ENCODE measurements at regions not wholly inside any gene's neighbourhood (a gene's known extent, or its start where the extent isn't known, plus 50 kb on each side); places are given as distances from the start of the nearest gene placed in this dataset.

- H3K4me1 Mint-ChIP-seq = peaks cover 0 to 6% (median 4%) of the 10 kb centered on the region in 4 donors
- no peak overlapping the region for H3K27ac Mint-ChIP-seq
- peaks cover 13% of the 10 kb centered on the region for H3K36me3 Mint-ChIP-seq
- H3K4me3 Mint-ChIP-seq = no peak overlapping the region
- no peaks in the 10 kb centered on the region for H3K4me1 ChIP-seq (ENCODE audit: control insufficient read depth, insufficient read depth, low read length, poor library complexity, severe bottlenecking)
- no peaks in the 10 kb centered on the region for H3K27me3 Mint-ChIP-seq
- H3K4me3 ChIP-seq (ENCODE audit: low read depth, low read length) = no peak overlapping the region
- peaks cover 8 to 34% (median 20%) of the 10 kb centered on the region in 7 donors for H3K9me3 Mint-ChIP-seq
- no peaks in the 10 kb centered on the region for H3K27me3 ChIP-seq (ENCODE audit: control insufficient read depth, insufficient read depth, low read length)
- ATAC-seq (ENCODE audit: low read depth in 2 of 2) (no peak), DNase-seq (no peak)
- H3K27ac ChIP-seq (ENCODE audit: insufficient read depth, low read length, poor library complexity, severe bottlenecking) = no peak overlapping the region
- H3K9me3 ChIP-seq (ENCODE audit: control insufficient read depth in 2 of 2, low read length in 2 of 2) = peaks cover 0 to 7% of the 10 kb centered on the region in 2 experiments
- no peaks in the 10 kb centered on the region for H3K36me3 ChIP-seq (ENCODE audit: control insufficient read depth, insufficient read depth, low read length)
Observed at GRCh38 chr12:61923152-61923551, 337.1 kb upstream of the USP15 start.

DNA sequence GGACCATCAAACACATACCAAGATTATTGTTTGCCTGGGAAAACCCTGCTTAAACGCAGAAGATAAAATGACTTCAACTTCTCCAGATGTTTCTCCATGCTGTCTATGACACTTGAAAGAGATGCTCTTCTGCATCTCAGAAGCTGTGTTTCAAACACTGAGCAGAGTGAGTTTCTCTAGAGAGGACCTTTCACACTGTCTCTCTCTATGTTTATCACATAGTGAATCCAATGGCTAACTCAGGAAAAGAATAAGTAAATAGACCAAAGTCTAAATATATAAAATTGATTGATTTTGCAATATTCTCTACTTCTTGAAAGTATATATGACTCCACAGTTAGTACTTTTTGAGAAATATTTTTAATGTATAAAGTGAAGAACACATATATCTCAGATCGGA, 325.6 kb upstream of the USP15 start:
- Mint-ChIP-seq H3K27ac (no peak overlapping the region), H3K27me3 (no peaks in the 10 kb centered on the region), H3K9me3 (peaks cover 0 to 7% (median 3%) of the 10 kb centered on the region in 7 donors), H3K36me3 (no peaks in the 10 kb centered on the region), H3K4me1 (peaks cover 0 to 2% (median under 1%) of the 10 kb centered on the region in 4 donors), H3K4me3 (no peak overlapping the region)
- ATAC-seq (ENCODE audit: low read depth in 2 of 2) = no peak
- Histone ChIP-seq H3K9me3 (ENCODE audit: control insufficient read depth in 2 of 2, low read length in 2 of 2) (no peaks in the 10 kb centered on the region), H3K4me1 (ENCODE audit: control insufficient read depth, insufficient read depth, low read length, poor library complexity, severe bottlenecking) (no peaks in the 10 kb centered on the region), H3K4me3 (ENCODE audit: low read depth, low read length) (no peak overlapping the region), H3K27me3 (ENCODE audit: control insufficient read depth, insufficient read depth, low read length) (no peaks in the 10 kb centered on the region), H3K27ac (ENCODE audit: insufficient read depth, low read length, poor library complexity, severe bottlenecking) (no peak overlapping the region), H3K36me3 (ENCODE audit: control insufficient read depth, insufficient read depth, low read length) (no peaks in the 10 kb centered on the region)
- no peak for DNase-seq

- Histone ChIP-seq H3K4me1 (ENCODE audit: control insufficient read depth, insufficient read depth, low read length, poor library complexity, severe bottlenecking) (no peaks in the 10 kb centered on the region), H3K27ac (ENCODE audit: insufficient read depth, low read length, poor library complexity, severe bottlenecking) (no peak overlapping the region), H3K9me3 (ENCODE audit: control insufficient read depth in 2 of 2, low read length in 2 of 2) (no peaks in the 10 kb centered on the region), H3K4me3 (ENCODE audit: low read depth, low read length) (no peak overlapping the region), H3K27me3 (ENCODE audit: control insufficient read depth, insufficient read depth, low read length) (no peaks in the 10 kb centered on the region), H3K36me3 (ENCODE audit: control insufficient read depth, insufficient read depth, low read length) (no peaks in the 10 kb centered on the region)
- Mint-ChIP-seq H3K36me3 (no peaks in the 10 kb centered on the region), H3K4me3 (no peak overlapping the region), H3K27ac (no peak overlapping the region), H3K4me1 (peaks cover 0 to 2% (median under 1%) of the 10 kb centered on the region in 4 donors), H3K9me3 (peaks cover 0 to 10% (median 5%) of the 10 kb centered on the region in 7 donors), H3K27me3 (no peaks in the 10 kb centered on the region)
- ATAC-seq (ENCODE audit: low read depth in 2 of 2) (no peak), DNase-seq (no peak)
Observed at GRCh38 chr12:61939977-61940376, 320.2 kb upstream of the USP15 start.

DNA sequence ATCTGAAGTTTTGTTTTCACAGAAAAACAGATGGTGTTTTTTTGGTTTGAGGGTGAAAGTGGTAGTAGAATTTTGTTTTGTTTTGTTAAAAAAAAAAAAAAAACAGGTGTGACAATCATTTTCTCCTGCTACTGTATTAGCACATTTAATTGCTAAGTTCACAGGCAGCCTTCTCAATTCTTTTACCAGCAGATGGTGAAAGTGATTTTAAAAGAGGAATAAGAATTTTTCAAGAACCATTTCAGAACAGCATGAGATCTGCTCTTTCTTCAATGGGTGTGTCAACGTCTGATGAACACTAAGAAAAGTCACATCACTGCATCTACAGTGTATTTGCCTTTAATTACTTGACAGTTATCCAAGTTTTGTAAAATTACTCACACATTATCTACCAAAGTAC, 303.7 kb upstream of the USP15 start:
- Histone ChIP-seq H3K4me3 (ENCODE audit: low read depth, low read length) (no peak overlapping the region), H3K9me3 (ENCODE audit: control insufficient read depth in 2 of 2, low read length in 2 of 2) (no peaks in the 10 kb centered on the region), H3K27ac (ENCODE audit: insufficient read depth, low read length, poor library complexity, severe bottlenecking) (no peak overlapping the region), H3K36me3 (ENCODE audit: control insufficient read depth, insufficient read depth, low read length) (no peaks in the 10 kb centered on the region), H3K27me3 (ENCODE audit: control insufficient read depth, insufficient read depth, low read length) (no peaks in the 10 kb centered on the region), H3K4me1 (ENCODE audit: control insufficient read depth, insufficient read depth, low read length, poor library complexity, severe bottlenecking) (no peaks in the 10 kb centered on the region)
- Mint-ChIP-seq H3K27me3 (no peaks in the 10 kb centered on the region), H3K4me1 (no peaks in the 10 kb centered on the region), H3K36me3 (no peaks in the 10 kb centered on the region), H3K27ac (no peak overlapping the region), H3K4me3 (no peak overlapping the region), H3K9me3 (peaks cover 0 to 5% (median 0%) of the 10 kb centered on the region in 7 donors)
- no peak for DNase-seq
- ATAC-seq (ENCODE audit: low read depth in 2 of 2) = no peak

DNA sequence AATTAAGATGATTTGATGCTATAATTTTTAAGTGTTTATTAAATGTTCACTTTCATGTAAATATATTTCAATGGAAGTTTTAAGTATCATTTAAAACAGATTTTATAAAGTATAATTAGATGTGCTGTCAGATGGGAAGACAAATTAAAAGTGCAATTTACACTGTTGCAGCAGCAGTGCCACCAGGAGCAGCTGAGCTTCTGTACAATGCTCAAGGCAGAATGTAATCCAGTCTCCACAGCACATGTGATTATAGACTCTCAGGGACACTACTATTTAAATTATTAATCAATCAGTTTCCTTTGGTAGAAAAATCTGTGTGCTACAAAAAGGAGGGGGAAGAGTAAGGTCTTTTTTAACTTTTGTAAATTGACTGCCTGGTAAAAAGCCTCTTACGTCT, 285.7 kb upstream of the USP15 start:
- H3K9me3 ChIP-seq (ENCODE audit: control insufficient read depth in 2 of 2, low read length in 2 of 2) = no peaks in the 10 kb centered on the region
- peaks cover 0 to 2% (median 0%) of the 10 kb centered on the region in 4 donors for H3K4me1 Mint-ChIP-seq
- H3K4me1 ChIP-seq (ENCODE audit: control insufficient read depth, insufficient read depth, low read length, poor library complexity, severe bottlenecking) = no peaks in the 10 kb centered on the region
- H3K27me3 Mint-ChIP-seq = no peaks in the 10 kb centered on the region
- ATAC-seq (ENCODE audit: low read depth in 2 of 2) (no peak), DNase-seq (no peak)
- H3K27ac Mint-ChIP-seq = no peak overlapping the region
- no peak overlapping the region for H3K4me3 ChIP-seq (ENCODE audit: low read depth, low read length)
- H3K27ac ChIP-seq (ENCODE audit: insufficient read depth, low read length, poor library complexity, severe bottlenecking) = no peak overlapping the region
- H3K36me3 ChIP-seq (ENCODE audit: control insufficient read depth, insufficient read depth, low read length) = no peaks in the 10 kb centered on the region
- H3K27me3 ChIP-seq (ENCODE audit: control insufficient read depth, insufficient read depth, low read length) = no peaks in the 10 kb centered on the region
- peaks cover 0 to 8% (median 4%) of the 10 kb centered on the region in 7 donors for H3K9me3 Mint-ChIP-seq
- H3K36me3 Mint-ChIP-seq = no peaks in the 10 kb centered on the region
- no peak overlapping the region for H3K4me3 Mint-ChIP-seq

- H3K4me3 ChIP-seq (ENCODE audit: low read depth, low read length) = no peak overlapping the region
- Mint-ChIP-seq H3K27me3 (no peaks in the 10 kb centered on the region), H3K36me3 (no peaks in the 10 kb centered on the region), H3K27ac (no peak overlapping the region), H3K4me3 (no peak overlapping the region), H3K9me3 (peaks cover 0 to 1% (median 0%) of the 10 kb centered on the region in 7 donors), H3K4me1 (peaks cover 0 to 5% (median under 1%) of the 10 kb centered on the region in 4 donors)
- no peaks in the 10 kb centered on the region for H3K9me3 ChIP-seq (ENCODE audit: control insufficient read depth in 2 of 2, low read length in 2 of 2)
- H3K27ac ChIP-seq (ENCODE audit: insufficient read depth, low read length, poor library complexity, severe bottlenecking) = no peak overlapping the region
- no peaks in the 10 kb centered on the region for H3K27me3 ChIP-seq (ENCODE audit: control insufficient read depth, insufficient read depth, low read length)
- ATAC-seq (ENCODE audit: low read depth in 2 of 2) (no peak), DNase-seq (no peak)
- H3K4me1 ChIP-seq (ENCODE audit: control insufficient read depth, insufficient read depth, low read length, poor library complexity, severe bottlenecking) = no peaks in the 10 kb centered on the region
- no peaks in the 10 kb centered on the region for H3K36me3 ChIP-seq (ENCODE audit: control insufficient read depth, insufficient read depth, low read length)
Observed at GRCh38 chr12:61985830-61986229, 274.4 kb upstream of the USP15 start.

DNA sequence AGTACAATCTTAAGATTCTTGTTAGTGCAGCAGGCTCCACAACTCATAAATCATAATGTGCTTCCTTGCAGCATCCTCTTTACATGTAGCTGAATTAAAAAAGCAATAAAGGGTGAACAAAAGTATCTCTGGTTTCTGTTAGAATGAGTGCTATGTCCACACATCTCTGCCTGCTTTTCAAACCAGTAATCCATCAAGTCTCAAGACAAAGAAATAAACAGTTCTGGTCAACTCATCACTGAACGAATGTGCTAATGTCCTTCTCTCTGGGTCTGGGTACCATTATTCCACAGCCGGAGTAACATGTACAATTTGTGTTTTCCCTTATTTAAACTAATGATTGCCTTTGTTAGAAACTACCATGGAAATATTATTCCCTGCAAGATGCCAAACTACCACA, 273.0 kb upstream of the USP15 start:
- Mint-ChIP-seq H3K27me3 (no peaks in the 10 kb centered on the region), H3K4me1 (peaks cover 0 to 2% (median 0%) of the 10 kb centered on the region in 4 donors), H3K9me3 (peaks cover 0 to 1% (median 0%) of the 10 kb centered on the region in 7 donors), H3K4me3 (no peak overlapping the region), H3K27ac (no peak overlapping the region), H3K36me3 (no peaks in the 10 kb centered on the region)
- Histone ChIP-seq H3K36me3 (ENCODE audit: control insufficient read depth, insufficient read depth, low read length) (no peaks in the 10 kb centered on the region), H3K4me3 (ENCODE audit: low read depth, low read length) (no peak overlapping the region), H3K9me3 (ENCODE audit: control insufficient read depth in 2 of 2, low read length in 2 of 2) (no peaks in the 10 kb centered on the region), H3K27me3 (ENCODE audit: control insufficient read depth, insufficient read depth, low read length) (no peaks in the 10 kb centered on the region), H3K4me1 (ENCODE audit: control insufficient read depth, insufficient read depth, low read length, poor library complexity, severe bottlenecking) (no peaks in the 10 kb centered on the region), H3K27ac (ENCODE audit: insufficient read depth, low read length, poor library complexity, severe bottlenecking) (no peak overlapping the region)
- ATAC-seq (ENCODE audit: low read depth in 2 of 2) (no peak), DNase-seq (no peak)

DNA sequence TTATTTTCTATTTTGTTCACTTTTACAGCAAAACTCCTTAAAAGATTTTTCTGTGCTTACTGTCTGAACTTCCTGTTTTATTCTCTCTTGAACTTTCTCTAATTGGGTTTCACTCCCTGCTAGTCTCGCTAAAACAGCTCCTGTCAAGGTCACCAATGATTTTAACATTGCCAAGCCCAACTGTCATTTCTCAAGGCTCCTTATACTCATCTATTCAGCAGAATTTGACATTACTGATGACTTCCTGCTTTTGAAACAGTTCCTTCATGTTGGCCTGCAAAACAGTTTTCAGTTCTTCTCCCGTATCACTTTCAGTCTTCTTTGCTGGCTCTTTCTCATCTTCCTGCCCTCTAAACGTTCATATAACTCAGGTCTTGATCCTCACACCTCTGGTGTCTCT, 268.5 kb upstream of the USP15 start:
- Mint-ChIP-seq H3K9me3 (no peaks in the 10 kb centered on the region), H3K4me3 (no peak overlapping the region), H3K36me3 (no peaks in the 10 kb centered on the region), H3K27ac (no peak overlapping the region), H3K4me1 (no peaks in the 10 kb centered on the region), H3K27me3 (no peaks in the 10 kb centered on the region)
- ATAC-seq (ENCODE audit: low read depth in 2 of 2) = no peak
- Histone ChIP-seq H3K9me3 (ENCODE audit: control insufficient read depth in 2 of 2, low read length in 2 of 2) (no peaks in the 10 kb centered on the region), H3K4me1 (ENCODE audit: control insufficient read depth, insufficient read depth, low read length, poor library complexity, severe bottlenecking) (no peaks in the 10 kb centered on the region), H3K4me3 (ENCODE audit: low read depth, low read length) (no peak overlapping the region), H3K36me3 (ENCODE audit: control insufficient read depth, insufficient read depth, low read length) (no peaks in the 10 kb centered on the region), H3K27ac (ENCODE audit: insufficient read depth, low read length, poor library complexity, severe bottlenecking) (no peak overlapping the region), H3K27me3 (ENCODE audit: control insufficient read depth, insufficient read depth, low read length) (peaks cover 4% of the 10 kb centered on the region)
- peak in 1 of 3 donors; percentile 16 for DNase-seq
